ENCODE measurements at regions not wholly inside any gene's neighbourhood (a gene's known extent, or its start where the extent isn't known, plus 50 kb on each side); places are given as distances from the start of the nearest gene placed in this dataset.

GRCh38 chr1:9449976-9450696 lies 89.1 kb upstream of the SLC25A33 start:
- H3K27me3 Mint-ChIP-seq: peaks cover 8% of the 10 kb centered on the region
- H3K27ac Mint-ChIP-seq: peak overlapping the region in 1 of 3 donors; percentile 73
- DNase-seq (no peak), ATAC-seq (ENCODE audit: low read depth in 2 of 2) (no peak)
- no peaks in the 10 kb centered on the region for H3K9me3 ChIP-seq (ENCODE audit: control insufficient read depth in 2 of 2, low read length in 2 of 2)
- no peaks in the 10 kb centered on the region for H3K27me3 ChIP-seq (ENCODE audit: control insufficient read depth, insufficient read depth, low read length)
- no peaks in the 10 kb centered on the region for H3K4me1 Mint-ChIP-seq
- H3K36me3 Mint-ChIP-seq: no peaks in the 10 kb centered on the region
- H3K9me3 Mint-ChIP-seq: no peaks in the 10 kb centered on the region
- H3K36me3 ChIP-seq (ENCODE audit: control insufficient read depth, insufficient read depth, low read length): no peaks in the 10 kb centered on the region
- H3K27ac ChIP-seq (ENCODE audit: insufficient read depth, low read length, poor library complexity, severe bottlenecking): no peak overlapping the region
- H3K4me3 Mint-ChIP-seq: no peak overlapping the region
- H3K4me3 ChIP-seq (ENCODE audit: low read depth, low read length): no peak overlapping the region
- no peaks in the 10 kb centered on the region for H3K4me1 ChIP-seq (ENCODE audit: control insufficient read depth, insufficient read depth, low read length, poor library complexity, severe bottlenecking)

GRCh38 chr1:9451081-9451480 lies 88.2 kb upstream of the SLC25A33 start:
- Mint-ChIP-seq H3K27ac (no peak overlapping the region), H3K4me1 (no peaks in the 10 kb centered on the region), H3K4me3 (no peak overlapping the region), H3K9me3 (no peaks in the 10 kb centered on the region), H3K36me3 (no peaks in the 10 kb centered on the region), H3K27me3 (peaks cover 8% of the 10 kb centered on the region)
- no peaks in the 10 kb centered on the region for H3K27me3 ChIP-seq (ENCODE audit: control insufficient read depth, insufficient read depth, low read length)
- no peaks in the 10 kb centered on the region for H3K9me3 ChIP-seq (ENCODE audit: control insufficient read depth in 2 of 2, low read length in 2 of 2)
- DNase-seq: no peak
- no peak overlapping the region for H3K4me3 ChIP-seq (ENCODE audit: low read depth, low read length)
- H3K36me3 ChIP-seq (ENCODE audit: control insufficient read depth, insufficient read depth, low read length): no peaks in the 10 kb centered on the region
- no peak overlapping the region for H3K27ac ChIP-seq (ENCODE audit: insufficient read depth, low read length, poor library complexity, severe bottlenecking)
- peaks cover 3% of the 10 kb centered on the region for H3K4me1 ChIP-seq (ENCODE audit: control insufficient read depth, insufficient read depth, low read length, poor library complexity, severe bottlenecking)
- no peak for ATAC-seq (ENCODE audit: low read depth in 2 of 2)

- H3K27ac Mint-ChIP-seq: no peak overlapping the region
Observed at GRCh38 chr1:9452516-9453140, 86.6 kb upstream of the SLC25A33 start.

GRCh38 chr1:9453375-9453774 lies 85.9 kb upstream of the SLC25A33 start:
- H3K4me1 ChIP-seq (ENCODE audit: control insufficient read depth, insufficient read depth, low read length, poor library complexity, severe bottlenecking): peaks cover 3% of the 10 kb centered on the region
- H3K9me3 Mint-ChIP-seq: no peaks in the 10 kb centered on the region

More at GRCh38 chr1:9452516-9453140, 86.6 kb upstream of the SLC25A33 start:
- no peaks in the 10 kb centered on the region for H3K4me1 Mint-ChIP-seq
- H3K27me3 ChIP-seq (ENCODE audit: control insufficient read depth, insufficient read depth, low read length): no peaks in the 10 kb centered on the region
- no peaks in the 10 kb centered on the region for H3K9me3 ChIP-seq (ENCODE audit: control insufficient read depth in 2 of 2, low read length in 2 of 2)
- no peak overlapping the region for H3K4me3 Mint-ChIP-seq
- H3K9me3 Mint-ChIP-seq: no peaks in the 10 kb centered on the region
- no peaks in the 10 kb centered on the region for H3K36me3 Mint-ChIP-seq
- no peak for ATAC-seq (ENCODE audit: low read depth in 2 of 2)
- H3K4me1 ChIP-seq (ENCODE audit: control insufficient read depth, insufficient read depth, low read length, poor library complexity, severe bottlenecking): peaks cover 3% of the 10 kb centered on the region
- no peak for DNase-seq
- no peak overlapping the region for H3K27ac ChIP-seq (ENCODE audit: insufficient read depth, low read length, poor library complexity, severe bottlenecking)
- H3K27me3 Mint-ChIP-seq: peaks cover 8% of the 10 kb centered on the region
- no peaks in the 10 kb centered on the region for H3K36me3 ChIP-seq (ENCODE audit: control insufficient read depth, insufficient read depth, low read length)
- no peak overlapping the region for H3K4me3 ChIP-seq (ENCODE audit: low read depth, low read length)

GRCh38 chr1:9453779-9454418 lies 85.4 kb upstream of the SLC25A33 start:
- Mint-ChIP-seq H3K36me3 (no peaks in the 10 kb centered on the region), H3K4me3 (no peak overlapping the region), H3K9me3 (no peaks in the 10 kb centered on the region), H3K27me3 (peaks cover 17% of the 10 kb centered on the region), H3K27ac (peak overlapping the region in 1 of 3 donors; percentile 35), H3K4me1 (no peaks in the 10 kb centered on the region)
- no peak overlapping the region for H3K27ac ChIP-seq (ENCODE audit: insufficient read depth, low read length, poor library complexity, severe bottlenecking)
- H3K9me3 ChIP-seq (ENCODE audit: control insufficient read depth in 2 of 2, low read length in 2 of 2): no peaks in the 10 kb centered on the region
- H3K4me3 ChIP-seq (ENCODE audit: low read depth, low read length): no peak overlapping the region
- no peak for DNase-seq
- peaks cover 3% of the 10 kb centered on the region for H3K4me1 ChIP-seq (ENCODE audit: control insufficient read depth, insufficient read depth, low read length, poor library complexity, severe bottlenecking)
- ATAC-seq (ENCODE audit: low read depth in 2 of 2): no peak
- H3K27me3 ChIP-seq (ENCODE audit: control insufficient read depth, insufficient read depth, low read length): no peaks in the 10 kb centered on the region
- H3K36me3 ChIP-seq (ENCODE audit: control insufficient read depth, insufficient read depth, low read length): no peaks in the 10 kb centered on the region

More at GRCh38 chr1:9453375-9453774, 85.9 kb upstream of the SLC25A33 start:
- no peak overlapping the region for H3K27ac Mint-ChIP-seq
- H3K36me3 ChIP-seq (ENCODE audit: control insufficient read depth, insufficient read depth, low read length): no peaks in the 10 kb centered on the region
- H3K4me1 Mint-ChIP-seq: no peaks in the 10 kb centered on the region
- H3K36me3 Mint-ChIP-seq: no peaks in the 10 kb centered on the region
- no peaks in the 10 kb centered on the region for H3K27me3 ChIP-seq (ENCODE audit: control insufficient read depth, insufficient read depth, low read length)
- DNase-seq (no peak), ATAC-seq (ENCODE audit: low read depth in 2 of 2) (no peak)
- H3K4me3 Mint-ChIP-seq: no peak overlapping the region
- H3K4me3 ChIP-seq (ENCODE audit: low read depth, low read length): no peak overlapping the region
- H3K27me3 Mint-ChIP-seq: peaks cover 11% of the 10 kb centered on the region
- H3K9me3 ChIP-seq (ENCODE audit: control insufficient read depth in 2 of 2, low read length in 2 of 2): no peaks in the 10 kb centered on the region
- H3K27ac ChIP-seq (ENCODE audit: insufficient read depth, low read length, poor library complexity, severe bottlenecking): no peak overlapping the region

GRCh38 chr1:9454494-9455066 lies 84.7 kb upstream of the SLC25A33 start:
- DNase-seq (no peak), ATAC-seq (ENCODE audit: low read depth in 2 of 2) (no peak)
- no peaks in the 10 kb centered on the region for H3K9me3 ChIP-seq (ENCODE audit: control insufficient read depth in 2 of 2, low read length in 2 of 2)
- Mint-ChIP-seq H3K27me3 (peaks cover 19% of the 10 kb centered on the region), H3K27ac (peak overlapping the region in 1 of 3 donors; percentile 35), H3K4me1 (no peaks in the 10 kb centered on the region), H3K36me3 (no peaks in the 10 kb centered on the region), H3K9me3 (no peaks in the 10 kb centered on the region), H3K4me3 (no peak overlapping the region)
- H3K27ac ChIP-seq (ENCODE audit: insufficient read depth, low read length, poor library complexity, severe bottlenecking): no peak overlapping the region
- H3K36me3 ChIP-seq (ENCODE audit: control insufficient read depth, insufficient read depth, low read length): no peaks in the 10 kb centered on the region
- H3K4me3 ChIP-seq (ENCODE audit: low read depth, low read length): no peak overlapping the region
- no peaks in the 10 kb centered on the region for H3K27me3 ChIP-seq (ENCODE audit: control insufficient read depth, insufficient read depth, low read length)
- peaks cover 3% of the 10 kb centered on the region for H3K4me1 ChIP-seq (ENCODE audit: control insufficient read depth, insufficient read depth, low read length, poor library complexity, severe bottlenecking)

GRCh38 chr1:9455487-9456234 lies 83.6 kb upstream of the SLC25A33 start:
- DNase-seq (peak; percentile 48 to 62 (median 60)), ATAC-seq (ENCODE audit: low read depth in 2 of 2) (peak in 1 of 2 donors; percentile 63)
- H3K4me1 ChIP-seq (ENCODE audit: control insufficient read depth, insufficient read depth, low read length, poor library complexity, severe bottlenecking): peaks cover 3% of the 10 kb centered on the region
- H3K27me3 Mint-ChIP-seq: peaks cover 18% of the 10 kb centered on the region
- no peaks in the 10 kb centered on the region for H3K4me1 Mint-ChIP-seq
- no peaks in the 10 kb centered on the region for H3K36me3 ChIP-seq (ENCODE audit: control insufficient read depth, insufficient read depth, low read length)
- no peaks in the 10 kb centered on the region for H3K9me3 ChIP-seq (ENCODE audit: control insufficient read depth in 2 of 2, low read length in 2 of 2)
- H3K9me3 Mint-ChIP-seq: no peaks in the 10 kb centered on the region
- H3K36me3 Mint-ChIP-seq: no peaks in the 10 kb centered on the region
- no peaks in the 10 kb centered on the region for H3K27me3 ChIP-seq (ENCODE audit: control insufficient read depth, insufficient read depth, low read length)
- no peak overlapping the region for H3K27ac Mint-ChIP-seq
- no peak overlapping the region for H3K27ac ChIP-seq (ENCODE audit: insufficient read depth, low read length, poor library complexity, severe bottlenecking)
- no peak overlapping the region for H3K4me3 Mint-ChIP-seq
- H3K4me3 ChIP-seq (ENCODE audit: low read depth, low read length): no peak overlapping the region
